ENCODE measurements at regions not wholly inside any gene's neighbourhood (a gene's known extent, or its start where the extent isn't known, plus 50 kb on each side); places are given as distances from the start of the nearest gene placed in this dataset.

DNA sequence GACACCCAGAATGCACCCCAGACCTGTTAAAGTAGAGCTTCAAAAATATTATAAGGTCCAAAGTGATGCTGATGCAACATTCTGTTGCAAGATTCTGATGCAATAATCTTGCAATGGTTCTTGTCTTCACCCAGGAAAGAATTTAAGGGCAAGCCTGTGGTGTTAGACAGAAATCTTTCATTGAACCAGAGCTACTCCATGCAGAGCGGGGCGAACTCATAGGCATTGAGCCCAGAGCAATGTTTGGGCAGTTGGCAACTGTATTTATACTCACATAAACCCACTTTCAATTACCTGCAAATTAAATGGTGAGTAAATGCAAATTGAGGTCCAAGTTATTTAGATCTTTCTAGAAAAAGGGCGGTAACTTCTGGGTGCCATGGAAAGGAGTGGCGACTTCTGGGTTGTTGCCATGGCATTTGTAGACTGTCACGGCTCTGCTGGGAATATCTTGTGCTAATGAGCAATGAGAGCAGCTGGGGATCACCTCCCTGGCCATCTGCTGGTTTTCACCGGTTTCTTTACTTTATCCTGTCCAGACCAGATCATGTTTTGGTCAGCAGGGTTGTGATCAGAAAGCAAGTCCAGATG, 163.4 kb downstream of the ICE1 start:
- Histone ChIP-seq H3K9ac (ENCODE audit: low read length) (no peak overlapping the region), H3K27me3 (ENCODE audit: insufficient read depth, low read depth, low read length) (no peaks in the 10 kb centered on the region), H3K79me2 (replicated peaks; ENCODE audit: insufficient read depth, low read length) (no peaks in the 10 kb centered on the region), H2AFZ (ENCODE audit: low read depth, low read length) (no peak overlapping the region), H3K4me2 (ENCODE audit: low read length) (no peak overlapping the region), H4K20me1 (ENCODE audit: insufficient read depth) (no peaks in the 10 kb centered on the region), H3K36me3 (ENCODE audit: insufficient read depth, low read length) (no peaks in the 10 kb centered on the region), H3K9me3 (ENCODE audit: low read length) (no peaks in the 10 kb centered on the region), H3K27ac (ENCODE audit: low read length) (no peak overlapping the region), H3K4me3 (ENCODE audit: low read length) (no peak overlapping the region), H3K9me2 (ENCODE audit: insufficient read depth, low read length) (no peaks in the 10 kb centered on the region), H3F3A (ENCODE audit: insufficient read depth, low read length, poor library complexity, severe bottlenecking) (no peaks in the 10 kb centered on the region)
- no peak for TF ChIP-seq RAD21 (conservative IDR thresholded peaks at IDR 0.05)
- no peak for TF ChIP-seq MXI1 (conservative IDR thresholded peaks at IDR 0.05; ENCODE audit: poor library complexity, severe bottlenecking)
- TF ChIP-seq SMC3 (conservative IDR thresholded peaks at IDR 0.05; ENCODE audit: poor library complexity) = no peak
- no peak for TF ChIP-seq EP300 (conservative IDR thresholded peaks at IDR 0.05; ENCODE audit: poor library complexity, severe bottlenecking)
- TF ChIP-seq REST (IDR thresholded peaks at IDR 0.05; ENCODE audit: borderline replicate concordance) = no peak
- TF ChIP-seq POLR2AphosphoS5 (IDR thresholded peaks at IDR 0.05) = no peak
- TF ChIP-seq EZH2 (IDR thresholded peaks at IDR 0.05; ENCODE audit: borderline replicate concordance, insufficient read depth, low read length, poor library complexity, severe bottlenecking) = no peak
- no peak for TF ChIP-seq CTCF (IDR thresholded peaks at IDR 0.05; ENCODE audit: poor library complexity, severe bottlenecking)
- no peak for TF ChIP-seq TAF1 (IDR thresholded peaks at IDR 0.05; ENCODE audit: low read depth)

DNA sequence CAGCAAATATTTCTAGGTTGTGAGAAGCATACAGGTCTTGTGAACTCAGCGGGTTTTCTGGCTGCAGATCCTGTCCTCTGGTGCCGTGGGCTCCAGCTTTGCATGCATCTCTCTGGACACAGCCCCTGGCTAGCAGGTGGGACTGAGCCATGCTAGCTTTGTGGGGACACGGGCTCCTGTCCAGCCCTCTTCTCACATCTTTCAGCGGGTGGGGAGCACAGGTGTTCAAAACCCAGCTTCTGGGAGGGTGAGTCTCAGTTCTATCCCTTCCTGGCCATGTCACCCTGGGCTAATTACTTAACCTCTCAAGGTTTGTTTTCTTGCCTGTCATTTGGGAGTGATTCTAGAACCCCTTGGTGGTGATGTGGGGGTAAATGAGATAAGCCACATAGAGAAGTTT, 162.3 kb downstream of the ICE1 start:
- no peaks in the 10 kb centered on the region for H3F3A ChIP-seq (ENCODE audit: insufficient read depth, low read length, poor library complexity, severe bottlenecking)
- no peak overlapping the region for H2AFZ ChIP-seq (ENCODE audit: low read depth, low read length)
- no peak for TF ChIP-seq MXI1 (conservative IDR thresholded peaks at IDR 0.05; ENCODE audit: poor library complexity, severe bottlenecking)
- no peak for TF ChIP-seq SMC3 (conservative IDR thresholded peaks at IDR 0.05; ENCODE audit: poor library complexity)
- no peak for TF ChIP-seq POLR2AphosphoS5 (IDR thresholded peaks at IDR 0.05)
- TF ChIP-seq RAD21 (conservative IDR thresholded peaks at IDR 0.05) = no peak
- TF ChIP-seq REST (IDR thresholded peaks at IDR 0.05; ENCODE audit: borderline replicate concordance) = no peak
- no peak for TF ChIP-seq TAF1 (IDR thresholded peaks at IDR 0.05; ENCODE audit: low read depth)
- TF ChIP-seq CTCF (IDR thresholded peaks at IDR 0.05; ENCODE audit: poor library complexity, severe bottlenecking) = no peak
- TF ChIP-seq EP300 (conservative IDR thresholded peaks at IDR 0.05; ENCODE audit: poor library complexity, severe bottlenecking) = no peak
- TF ChIP-seq EZH2 (IDR thresholded peaks at IDR 0.05; ENCODE audit: borderline replicate concordance, insufficient read depth, low read length, poor library complexity, severe bottlenecking) = no peak
- H3K27me3 ChIP-seq (ENCODE audit: insufficient read depth, low read depth, low read length) = no peaks in the 10 kb centered on the region
- no peak overlapping the region for H3K27ac ChIP-seq (ENCODE audit: low read length)
- H4K20me1 ChIP-seq (ENCODE audit: insufficient read depth) = no peaks in the 10 kb centered on the region
- H3K9me3 ChIP-seq (ENCODE audit: low read length) = no peaks in the 10 kb centered on the region
- no peaks in the 10 kb centered on the region for H3K9me2 ChIP-seq (ENCODE audit: insufficient read depth, low read length)
- no peak overlapping the region for H3K4me3 ChIP-seq (ENCODE audit: low read length)
- no peaks in the 10 kb centered on the region for H3K79me2 ChIP-seq (replicated peaks; ENCODE audit: insufficient read depth, low read length)
- H3K36me3 ChIP-seq (ENCODE audit: insufficient read depth, low read length) = no peaks in the 10 kb centered on the region
- no peak overlapping the region for H3K4me2 ChIP-seq (ENCODE audit: low read length)
- H3K9ac ChIP-seq (ENCODE audit: low read length) = no peak overlapping the region

Data from neural cell (in vitro differentiated cells).